Endodermal cell (in vitro differentiated cells): ENCODE measurements at regions not wholly inside any gene's neighbourhood (a gene's known extent, or its start where the extent isn't known, plus 50 kb on each side); places are given as distances from the start of the nearest gene placed in this dataset.

Source experiments
- DNase-seq: peaks from one replicate; pipeline ENCODE4 v3.0.0-alpha.2; 2017
- H3K27ac ChIP-seq: 2 replicates; pipeline ENCODE4 v1.5.1; 2013; ENCODE audit warnings: mild to moderate bottlenecking, low read depth, low read length, moderate library complexity
- H3K27me3 ChIP-seq: 2 replicates; pipeline ENCODE4 v1.6.1; 2013; ENCODE audit warnings: mild to moderate bottlenecking, low read length, moderate library complexity; ENCODE audit not compliant: insufficient read depth, control insufficient read depth, poor library complexity, severe bottlenecking
- H3K36me3 ChIP-seq: 2 replicates; pipeline ENCODE4 v1.7.0; 2013; ENCODE audit warnings: mild to moderate bottlenecking, low read length, moderate library complexity; ENCODE audit not compliant: control insufficient read depth, insufficient read depth
- H3K4me1 ChIP-seq: one replicate; pipeline ENCODE4 v1.7.0; 2013; ENCODE audit warnings: low read length; ENCODE audit not compliant: control insufficient read depth, insufficient read depth
- H3K4me3 ChIP-seq: 2 replicates; pipeline ENCODE4 v1.5.1; 2013; ENCODE audit warnings: mild to moderate bottlenecking, low read length, moderate library complexity
- H3K9ac ChIP-seq: 2 replicates; pipeline ENCODE4 v1.6.1; 2013; ENCODE audit warnings: mild to moderate bottlenecking, low read length, moderate library complexity; ENCODE audit not compliant: poor library complexity, severe bottlenecking; ENCODE audit errors: extremely low read depth
- H3K9me3 ChIP-seq: 2 replicates; pipeline ENCODE4 v1.6.1; 2013; ENCODE audit warnings: mild to moderate bottlenecking, low read length, moderate library complexity; ENCODE audit not compliant: control insufficient read depth
- H3K27ac Mint-ChIP-seq: 2 replicates; pipeline ENCODE4 v1.8.0; 2020; ENCODE audit warnings: mixed read lengths
- H3K27me3 Mint-ChIP-seq: 2 replicates; pipeline ENCODE4 v1.8.0; 2021; ENCODE audit warnings: mild to moderate bottlenecking, mixed read lengths; ENCODE audit not compliant: insufficient read depth
- H3K36me3 Mint-ChIP-seq: 2 replicates; pipeline ENCODE4 v1.8.0; 2020; ENCODE audit warnings: low read depth, mixed read lengths
- H3K4me1 Mint-ChIP-seq: 2 replicates; pipeline ENCODE4 v1.8.0; 2020; ENCODE audit warnings: mixed read lengths
- H3K4me3 Mint-ChIP-seq: 2 replicates; pipeline ENCODE4 v1.8.0; 2020; ENCODE audit warnings: mild to moderate bottlenecking, moderate library complexity, mixed read lengths
- H3K9me3 Mint-ChIP-seq: 2 replicates; pipeline ENCODE4 v1.8.0; 2020; ENCODE audit warnings: mild to moderate bottlenecking, mixed read lengths
- WGBS, 2 experiments: methylation state at CpG; one replicate each; pipeline versions ENCODE4 v1.1.5 to v1.1.7; 2013; ENCODE audit warnings: missing lambda C conversion rate in 2 of 2, mixed read lengths in 1 of 2; ENCODE audit not compliant: insufficient coverage in 1 of 2, insufficient read length in 1 of 2; 5-methylcytosine and 5-hydroxymethylcytosine counted together
- TF ChIP-seq, protein P1 (sequence below): fragments of 200-600 bp; sonication (generic); conservative IDR thresholded peaks from 2 replicates; pipeline ENCODE4 v1.5.0; 2021; ENCODE audit warnings: antibody characterized with exemption, mild to moderate bottlenecking

DNA sequence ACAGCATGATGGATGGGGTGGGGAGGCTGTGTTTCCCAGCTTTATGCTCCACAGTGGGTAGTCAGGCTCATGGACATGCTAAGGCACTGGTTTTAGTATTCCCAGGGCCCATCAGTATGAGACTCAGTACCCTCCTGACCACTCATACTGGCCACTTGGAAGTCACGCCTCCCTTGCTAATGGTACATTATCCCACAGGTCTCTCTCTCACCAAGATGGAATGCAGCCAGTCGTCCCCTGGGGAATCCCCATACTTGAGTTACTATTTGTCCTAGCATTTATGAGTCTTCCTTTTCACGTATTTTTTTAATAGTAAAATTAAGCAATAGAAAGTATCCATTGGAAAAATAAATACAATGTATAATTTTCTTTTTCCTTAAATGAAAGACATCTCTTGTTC, 80.6 kb upstream of the TBX20 start:
- Mint-ChIP-seq H3K27me3 (peaks cover 7% of the 10 kb centered on the region), H3K36me3 (no peaks in the 10 kb centered on the region), H3K27ac (no peak overlapping the region), H3K4me3 (no peak overlapping the region), H3K9me3 (peaks cover 2% of the 10 kb centered on the region), H3K4me1 (peaks cover 26% of the 10 kb centered on the region)
- Histone ChIP-seq H3K9me3 (peaks cover 4% of the 10 kb centered on the region), H3K27me3 (peaks cover 5% of the 10 kb centered on the region), H3K9ac (no peak overlapping the region), H3K27ac (no peak overlapping the region), H3K4me1 (peaks cover 4% of the 10 kb centered on the region), H3K4me3 (no peak overlapping the region), H3K36me3 (no peaks in the 10 kb centered on the region)
- TF ChIP-seq, protein P1, sequence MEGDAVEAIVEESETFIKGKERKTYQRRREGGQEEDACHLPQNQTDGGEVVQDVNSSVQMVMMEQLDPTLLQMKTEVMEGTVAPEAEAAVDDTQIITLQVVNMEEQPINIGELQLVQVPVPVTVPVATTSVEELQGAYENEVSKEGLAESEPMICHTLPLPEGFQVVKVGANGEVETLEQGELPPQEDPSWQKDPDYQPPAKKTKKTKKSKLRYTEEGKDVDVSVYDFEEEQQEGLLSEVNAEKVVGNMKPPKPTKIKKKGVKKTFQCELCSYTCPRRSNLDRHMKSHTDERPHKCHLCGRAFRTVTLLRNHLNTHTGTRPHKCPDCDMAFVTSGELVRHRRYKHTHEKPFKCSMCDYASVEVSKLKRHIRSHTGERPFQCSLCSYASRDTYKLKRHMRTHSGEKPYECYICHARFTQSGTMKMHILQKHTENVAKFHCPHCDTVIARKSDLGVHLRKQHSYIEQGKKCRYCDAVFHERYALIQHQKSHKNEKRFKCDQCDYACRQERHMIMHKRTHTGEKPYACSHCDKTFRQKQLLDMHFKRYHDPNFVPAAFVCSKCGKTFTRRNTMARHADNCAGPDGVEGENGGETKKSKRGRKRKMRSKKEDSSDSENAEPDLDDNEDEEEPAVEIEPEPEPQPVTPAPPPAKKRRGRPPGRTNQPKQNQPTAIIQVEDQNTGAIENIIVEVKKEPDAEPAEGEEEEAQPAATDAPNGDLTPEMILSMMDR, result no peak
- 89% methylated on average over 2 of the region's 3 CpGs; no CpG with 5 or more reads in 1 of the 2 experiments for WGBS, 2 experiments
- DNase-seq, result no peak

DNA sequence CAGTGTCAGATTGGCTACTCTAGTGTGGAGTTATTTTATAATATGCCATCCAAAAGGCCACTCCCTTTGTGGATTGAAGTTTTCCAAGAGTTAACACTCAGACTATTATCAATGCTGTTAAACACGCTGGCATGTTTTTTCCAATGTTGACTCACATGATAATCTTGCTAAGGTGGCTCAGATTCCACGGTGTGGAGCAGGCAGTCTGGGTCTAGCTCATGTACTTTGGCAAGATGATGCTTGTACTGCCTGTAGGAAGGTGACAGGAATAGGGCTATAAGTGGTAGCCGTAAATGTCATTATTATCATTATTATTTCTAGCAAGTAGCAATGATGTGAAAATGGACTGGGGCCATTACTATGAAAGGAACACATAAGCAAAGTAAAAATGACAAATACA, 79.4 kb upstream of the TBX20 start:
- Mint-ChIP-seq H3K4me3 (no peak overlapping the region), H3K4me1 (peaks cover 27% of the 10 kb centered on the region), H3K27me3 (peaks cover 3% of the 10 kb centered on the region), H3K36me3 (peaks cover 4% of the 10 kb centered on the region), H3K9me3 (peaks cover 11% of the 10 kb centered on the region), H3K27ac (no peak overlapping the region)
- peaks cover 4% of the 10 kb centered on the region for H3K4me1 ChIP-seq
- H3K4me3 ChIP-seq, result no peak overlapping the region
- no peak overlapping the region for H3K9ac ChIP-seq
- TF ChIP-seq, protein P1, result no peak
- no peaks in the 10 kb centered on the region for H3K36me3 ChIP-seq
- 86 to 95% methylated on average over 2 of the region's 3 CpGs for WGBS, 2 experiments
- H3K9me3 ChIP-seq, result peaks cover 15% of the 10 kb centered on the region
- peaks cover 5% of the 10 kb centered on the region for H3K27me3 ChIP-seq
- no peak for DNase-seq
- no peak overlapping the region for H3K27ac ChIP-seq

DNA sequence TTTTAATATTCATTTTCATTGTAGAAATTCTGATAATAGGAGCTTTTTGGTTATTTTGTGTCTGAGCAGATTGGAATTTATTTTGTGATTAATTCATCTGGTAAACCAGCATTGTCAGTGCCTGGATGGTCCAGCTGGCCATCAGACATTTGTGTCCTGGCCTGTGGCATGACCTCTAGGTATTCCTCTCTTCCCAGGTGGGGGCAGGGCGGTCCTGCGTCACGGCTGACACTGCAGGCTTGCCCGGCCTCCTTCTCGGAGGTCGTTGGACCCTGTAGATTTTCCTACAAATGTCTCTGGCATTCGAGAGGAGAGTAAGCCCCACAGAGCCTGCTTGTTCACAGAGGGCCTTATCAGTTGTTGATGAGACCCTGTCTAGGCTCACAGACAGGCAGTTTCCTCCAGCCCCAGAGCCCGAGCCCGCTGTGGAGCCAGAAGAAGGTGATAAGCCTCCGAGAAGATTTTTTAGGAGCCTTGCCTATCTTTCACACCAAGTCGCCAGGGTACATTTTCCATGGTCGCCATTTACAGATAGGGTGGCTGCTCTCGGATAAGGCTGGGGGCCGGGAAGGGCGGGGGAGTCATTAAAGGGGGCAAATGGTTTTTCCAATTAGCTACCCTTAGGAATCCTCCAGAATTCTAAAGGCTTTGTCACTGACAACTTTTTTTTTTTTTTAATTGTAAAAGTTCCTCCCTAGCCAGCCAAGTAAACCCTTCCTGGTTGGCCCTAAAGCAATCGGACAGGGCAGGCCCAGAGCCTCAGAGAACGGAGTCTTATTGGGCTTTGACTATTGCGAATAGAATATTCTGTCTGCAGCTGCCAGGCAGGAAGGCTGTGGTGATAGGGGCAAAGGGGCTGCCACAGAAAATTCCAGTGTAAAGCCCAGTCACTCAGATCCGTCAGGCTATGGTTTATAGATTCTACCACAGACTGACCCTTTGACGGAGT, 78.1 kb upstream of the TBX20 start:
- H3K36me3 Mint-ChIP-seq, result peaks cover 4% of the 10 kb centered on the region
- H3K27me3 Mint-ChIP-seq, result peaks cover 3% of the 10 kb centered on the region
- TF ChIP-seq, protein P1, result no peak
- Histone ChIP-seq H3K36me3 (no peaks in the 10 kb centered on the region), H3K4me1 (peaks cover 4% of the 10 kb centered on the region), H3K27ac (no peak overlapping the region), H3K9ac (no peak overlapping the region), H3K4me3 (no peak overlapping the region), H3K27me3 (peaks cover 5% of the 10 kb centered on the region), H3K9me3 (peaks cover 17% of the 10 kb centered on the region)
- peak overlapping the region; percentile 24 for H3K4me3 Mint-ChIP-seq
- peaks cover 33% of the 10 kb centered on the region for H3K4me1 Mint-ChIP-seq
- 80 to 87% methylated on average over 14 to 20 of the region's 20 CpGs for WGBS, 2 experiments
- peak overlapping the region; percentile 84 for H3K27ac Mint-ChIP-seq
- peaks cover 11% of the 10 kb centered on the region for H3K9me3 Mint-ChIP-seq
- peak; percentile 73 for DNase-seq
